Kidney (tissue), 13 donors: ENCODE measurements at regions not wholly inside any gene's neighbourhood (a gene's known extent, or its start where the extent isn't known, plus 50 kb on each side); places are given as distances from the start of the nearest gene placed in this dataset.

Experiments used
- DNase-seq, 5 donors: peaks; one replicate each; pipeline ENCODE4 v3.0.0-alpha.2; 2013 to 2020
- FAIRE-seq: peaks from 2 replicates; lab custom pipeline; 2012; peaks lifted over from hg19 to GRCh38; lab: Jason Lieb, UNC
- H3K27ac ChIP-seq, 2 donors: one replicate each; pipeline ENCODE4 v1.7.0; 2013; ENCODE audit warnings: low read depth in 2 of 2, low read length in 2 of 2, inconsistent platforms in 1 of 2
- H3K27me3 ChIP-seq: one replicate; pipeline ENCODE4 v1.7.1; 2013; ENCODE audit warnings: low read length, inconsistent platforms; ENCODE audit not compliant: control insufficient read depth, insufficient read depth
- H3K36me3 ChIP-seq, 3 donors: one replicate each; pipeline versions ENCODE4 v1.7.0 to v1.7.1; 2013; ENCODE audit warnings: low read length in 3 of 3, control low read depth in 1 of 3, inconsistent platforms in 1 of 3; ENCODE audit not compliant: insufficient read depth in 3 of 3, control insufficient read depth in 2 of 3
- H3K4me1 ChIP-seq, 3 donors: one replicate each; pipeline versions ENCODE4 v1.7.0 to v1.7.1; 2013; ENCODE audit warnings: low read length in 3 of 3, inconsistent platforms in 1 of 3, low read depth in 1 of 3; ENCODE audit not compliant: control insufficient read depth in 2 of 3, insufficient read depth in 2 of 3
- H3K4me3 ChIP-seq, 3 donors: one replicate each; pipeline versions ENCODE4 v1.7.0 to v1.8.1; 2013; ENCODE audit warnings: low read length in 3 of 3, control low read depth in 1 of 3, inconsistent platforms in 1 of 3
- H3K9ac ChIP-seq, 3 donors: one replicate each; pipeline versions ENCODE4 v1.7.0 to v1.7.1; 2013; ENCODE audit warnings: low read length in 3 of 3, control low read depth in 1 of 3, inconsistent platforms in 1 of 3
- H3K9me3 ChIP-seq, 3 donors: one replicate each; pipeline versions ENCODE4 v1.7.0 to v1.7.1; 2013; ENCODE audit warnings: low read length in 3 of 3, control low read depth in 1 of 3, inconsistent platforms in 1 of 3; ENCODE audit not compliant: control insufficient read depth in 2 of 3, insufficient read depth in 1 of 3
- intact Hi-C: fragments of 100-400 bp; cut with DNase I; formaldehyde crosslinking; loops from one replicate; pipeline ENCODE4 v1.11.1; 2022
- TF ChIP-seq, protein P1 (sequence below): IDR thresholded peaks from 3 replicates; pipeline ENCODE4 v1.5.1; 2012; ENCODE audit warnings: mild to moderate bottlenecking, moderate library complexity, borderline replicate concordance; ENCODE audit not compliant: insufficient read depth; ENCODE audit errors: extremely low read depth
- donor health status: control.
- donor health status: control.
- donor health status: control.
- donor health status: control.
- donor health status: control.
- donor health status: DM: yes; HTN: yes; CAD: no.
- donor health status: Normal renal cell carcinoma (clear cell type).

DNA sequence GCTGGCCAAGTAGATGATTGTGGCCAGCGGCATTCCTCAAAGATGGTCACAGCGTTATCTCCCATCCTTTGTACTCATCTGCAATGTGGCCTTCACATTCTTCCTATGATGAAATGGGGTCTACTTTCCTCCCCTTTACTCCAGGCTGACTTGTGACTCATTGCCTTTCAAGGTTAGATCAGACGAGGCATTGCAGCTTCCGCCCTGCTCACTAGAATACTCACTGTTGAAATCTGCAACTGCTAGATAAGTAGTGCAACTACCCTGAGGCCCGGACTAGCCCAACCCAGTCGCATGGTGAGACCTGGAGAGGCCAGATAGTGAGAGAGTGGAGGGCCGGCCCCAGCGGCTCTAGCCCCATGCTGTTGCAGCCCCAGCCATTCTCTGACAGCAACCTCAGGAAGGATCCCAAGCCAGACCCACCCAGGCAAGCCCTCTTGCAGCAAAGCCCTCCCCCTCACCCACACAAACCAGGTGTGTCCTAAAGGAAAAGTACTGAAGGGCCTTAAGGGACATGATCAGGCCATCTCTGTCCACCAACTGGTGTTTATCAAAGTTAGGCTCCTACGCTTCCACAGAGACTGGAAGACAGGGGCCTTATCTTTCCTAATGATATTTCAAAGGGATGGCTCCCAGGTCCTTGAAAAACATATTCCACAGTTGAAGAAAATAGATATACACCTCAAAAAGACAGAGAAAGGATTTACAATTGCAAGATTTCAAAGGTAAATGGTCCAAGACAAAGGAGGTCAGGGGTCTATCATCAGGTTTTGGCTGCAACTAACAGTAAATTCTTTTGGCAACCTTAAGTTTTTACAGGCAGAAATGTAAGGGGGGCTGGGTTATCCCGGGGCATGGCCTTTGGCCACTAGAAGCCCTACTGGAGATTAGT is 107.2 kb upstream of the TRIM24 start:
- intact Hi-C loops: no loop called here

DNA sequence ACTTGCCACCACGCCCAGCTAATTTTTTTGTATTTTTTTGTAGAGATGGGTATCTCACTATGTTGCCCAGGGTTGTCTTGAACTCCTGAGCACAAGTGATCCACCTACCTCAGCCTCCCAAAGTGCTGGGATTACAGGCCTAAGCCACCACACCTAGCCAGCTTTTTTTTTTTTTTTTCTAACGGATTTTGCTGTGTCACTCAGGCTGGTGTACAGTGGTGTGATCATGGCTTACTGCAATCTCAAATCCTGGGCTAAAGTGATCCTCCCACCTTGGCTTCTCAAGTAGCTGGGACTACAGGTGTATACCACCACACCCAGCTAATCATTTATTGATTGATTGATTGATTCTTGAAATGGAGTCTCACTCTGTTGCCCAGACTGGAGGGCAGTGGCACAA is 106.0 kb upstream of the TRIM24 start:
- Histone ChIP-seq H3K9ac (no peak overlapping the region), H3K4me1 (no peaks in the 10 kb centered on the region), H3K9me3 (peaks cover 0 to 7% (median 2%) of the 10 kb centered on the region in 3 donors), H3K36me3 (no peaks in the 10 kb centered on the region), H3K27me3 (no peaks in the 10 kb centered on the region), H3K4me3 (no peak overlapping the region), H3K27ac (no peak overlapping the region)
- intact Hi-C loops: no loop called here
- no peak for DNase-seq
- FAIRE-seq: no peak
- TF ChIP-seq, protein P1, sequence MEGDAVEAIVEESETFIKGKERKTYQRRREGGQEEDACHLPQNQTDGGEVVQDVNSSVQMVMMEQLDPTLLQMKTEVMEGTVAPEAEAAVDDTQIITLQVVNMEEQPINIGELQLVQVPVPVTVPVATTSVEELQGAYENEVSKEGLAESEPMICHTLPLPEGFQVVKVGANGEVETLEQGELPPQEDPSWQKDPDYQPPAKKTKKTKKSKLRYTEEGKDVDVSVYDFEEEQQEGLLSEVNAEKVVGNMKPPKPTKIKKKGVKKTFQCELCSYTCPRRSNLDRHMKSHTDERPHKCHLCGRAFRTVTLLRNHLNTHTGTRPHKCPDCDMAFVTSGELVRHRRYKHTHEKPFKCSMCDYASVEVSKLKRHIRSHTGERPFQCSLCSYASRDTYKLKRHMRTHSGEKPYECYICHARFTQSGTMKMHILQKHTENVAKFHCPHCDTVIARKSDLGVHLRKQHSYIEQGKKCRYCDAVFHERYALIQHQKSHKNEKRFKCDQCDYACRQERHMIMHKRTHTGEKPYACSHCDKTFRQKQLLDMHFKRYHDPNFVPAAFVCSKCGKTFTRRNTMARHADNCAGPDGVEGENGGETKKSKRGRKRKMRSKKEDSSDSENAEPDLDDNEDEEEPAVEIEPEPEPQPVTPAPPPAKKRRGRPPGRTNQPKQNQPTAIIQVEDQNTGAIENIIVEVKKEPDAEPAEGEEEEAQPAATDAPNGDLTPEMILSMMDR: no peak

More for the DNA sequence above, 107.2 kb upstream of the TRIM24 start:
- Histone ChIP-seq H3K4me3 (no peak overlapping the region), H3K27me3 (no peaks in the 10 kb centered on the region), H3K9ac (no peak overlapping the region), H3K9me3 (peaks cover 0 to 7% (median 2%) of the 10 kb centered on the region in 3 donors), H3K27ac (no peak overlapping the region), H3K36me3 (no peaks in the 10 kb centered on the region), H3K4me1 (no peaks in the 10 kb centered on the region)
- FAIRE-seq (no peak), DNase-seq (no peak)
- TF ChIP-seq, protein P1: no peak

DNA sequence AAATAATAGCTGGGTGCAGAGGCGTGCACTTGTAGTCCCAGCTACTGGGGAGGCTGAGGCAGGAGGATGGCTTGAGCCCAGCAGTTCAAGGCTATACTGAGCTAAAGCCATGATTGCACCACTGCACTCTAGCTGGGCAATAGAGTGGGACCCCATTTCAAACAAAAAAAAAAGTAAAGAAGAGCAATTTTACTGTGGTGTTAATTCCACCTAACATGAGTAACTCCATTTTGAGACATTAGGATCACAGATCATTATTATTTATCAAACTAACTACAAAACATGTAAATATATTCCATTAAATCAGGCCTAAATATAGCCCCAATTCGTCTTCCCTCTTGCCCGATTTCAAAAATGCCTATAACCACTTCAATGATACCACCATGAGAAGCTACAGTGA is 104.8 kb upstream of the TRIM24 start:
- intact Hi-C loops: no loop called here
- Histone ChIP-seq H3K9me3 (peaks cover 0 to 7% (median 0%) of the 10 kb centered on the region in 3 donors), H3K27ac (no peak overlapping the region), H3K9ac (no peak overlapping the region), H3K27me3 (no peaks in the 10 kb centered on the region), H3K36me3 (no peaks in the 10 kb centered on the region), H3K4me1 (no peaks in the 10 kb centered on the region), H3K4me3 (no peak overlapping the region)
- DNase-seq (no peak), FAIRE-seq (no peak)
- TF ChIP-seq, protein P1: no peak
